OCI-M2 (cell line): ENCODE measurements at regions not wholly inside any gene's neighbourhood (a gene's known extent, or its start where the extent isn't known, plus 50 kb on each side); places are given as distances from the start of the nearest gene placed in this dataset.
"Not testable (repeated sequence)": the region's sequence is repeated elsewhere in the genome, so short reads cannot be mapped to it uniquely, and the experiment has no call there.

Experiments
- DNase-seq: peaks from one replicate; lab custom pipeline; 2025; ENCODE audit not compliant: unreplicated experiment; lab: John Stamatoyannopoulos, UW

GRCh38 chr2:51304311-51304710 lies 272.4 kb upstream of the NRXN1 start:
- DNase-seq, result no peak

GRCh38 chr2:51301381-51301780 lies 269.4 kb upstream of the NRXN1 start:
- no peak for DNase-seq

DNA sequence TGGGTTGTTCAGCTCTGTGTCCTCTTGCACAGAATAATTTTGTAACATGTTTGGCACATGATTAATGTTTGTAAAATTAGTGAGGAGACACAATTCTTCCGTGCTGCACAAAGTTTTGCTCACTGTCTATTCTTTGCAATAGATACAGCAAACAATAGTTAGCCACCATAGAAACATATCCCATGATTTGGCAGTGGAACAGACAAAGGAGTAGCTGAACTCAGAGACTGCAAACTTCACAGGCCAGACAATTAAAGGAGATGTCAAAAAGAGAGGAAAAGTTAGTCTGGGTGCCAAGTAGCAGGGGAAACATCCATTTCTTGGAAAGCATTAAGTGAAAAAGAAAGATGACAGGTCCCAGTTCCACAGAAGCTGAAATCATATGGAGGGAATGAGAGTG lies 267.4 kb upstream of the NRXN1 start:
- no peak for DNase-seq

- no peak for DNase-seq
These were observed 265.6 kb upstream of the NRXN1 start for GRCh38 chr2:51297488-51297887.

DNA sequence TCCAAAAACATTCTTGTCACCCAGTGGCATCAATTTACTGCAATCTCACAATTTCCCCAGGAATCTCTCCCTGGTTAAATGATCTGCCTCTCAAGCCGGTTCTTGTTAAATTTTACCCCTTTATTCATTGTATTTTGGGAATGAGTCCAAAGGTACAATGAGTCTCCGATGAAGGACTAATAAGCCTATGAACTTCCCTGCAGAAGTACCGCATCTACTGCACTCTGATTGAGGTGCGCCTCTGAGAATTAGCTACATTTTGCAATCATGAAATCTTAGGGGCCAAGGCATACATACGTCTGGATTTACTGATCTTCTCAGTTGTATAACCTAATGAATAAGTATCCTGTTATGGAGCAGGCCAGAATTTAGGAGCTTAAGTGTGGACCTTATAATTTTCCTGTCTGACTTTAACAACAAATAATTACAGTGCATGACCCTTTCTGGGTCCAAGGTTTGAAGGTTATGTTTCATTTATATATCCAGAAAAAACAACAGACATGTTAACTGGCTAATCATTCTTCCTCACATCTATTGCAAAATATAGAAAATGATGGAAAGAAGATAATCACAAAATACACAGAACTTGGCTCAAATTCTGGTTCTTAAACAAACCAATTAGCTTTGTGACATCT lies 261.8 kb upstream of the NRXN1 start:
- DNase-seq, result no peak

- DNase-seq, result no peak
These were observed 260.0 kb upstream of the NRXN1 start for GRCh38 chr2:51291762-51292551.

DNA sequence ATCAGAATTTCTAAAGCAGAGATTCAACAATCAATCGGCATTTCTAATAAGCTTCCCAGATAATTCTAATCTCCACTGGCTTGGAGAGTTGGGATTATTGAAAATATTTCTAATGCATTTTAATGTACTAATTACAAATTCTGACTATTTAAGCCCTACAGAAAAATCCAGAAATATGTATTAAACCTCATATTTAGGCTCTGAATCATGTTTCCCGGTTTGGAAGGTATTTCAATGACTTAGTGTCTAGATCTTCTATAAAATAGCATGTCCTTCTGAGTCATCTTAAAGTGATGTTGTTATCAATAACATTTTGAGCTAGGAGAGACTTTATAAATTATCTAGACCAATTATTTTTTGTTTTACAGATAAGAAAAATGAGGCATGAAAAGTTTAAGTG lies 258.8 kb upstream of the NRXN1 start:
- no peak for DNase-seq

DNA sequence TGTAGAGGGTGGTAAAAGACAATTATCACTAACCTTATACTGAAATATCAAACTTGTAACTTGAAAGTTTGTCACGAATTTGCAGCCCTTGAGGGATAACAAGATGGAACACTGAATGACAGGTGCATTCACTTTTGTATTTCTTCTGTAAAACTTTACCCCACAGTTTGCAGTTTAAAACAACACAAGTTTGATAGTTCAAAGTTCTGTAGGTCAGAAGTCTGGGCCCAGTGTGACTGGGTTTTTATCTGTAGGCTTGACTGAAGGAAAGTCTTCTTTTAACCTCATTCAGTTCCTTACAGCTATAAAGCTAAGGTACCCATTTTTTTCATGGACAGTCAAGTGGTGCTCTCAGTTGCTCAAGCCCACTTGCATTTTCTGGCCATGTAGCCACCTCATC lies 257.1 kb upstream of the NRXN1 start:
- DNase-seq, result no peak

DNA sequence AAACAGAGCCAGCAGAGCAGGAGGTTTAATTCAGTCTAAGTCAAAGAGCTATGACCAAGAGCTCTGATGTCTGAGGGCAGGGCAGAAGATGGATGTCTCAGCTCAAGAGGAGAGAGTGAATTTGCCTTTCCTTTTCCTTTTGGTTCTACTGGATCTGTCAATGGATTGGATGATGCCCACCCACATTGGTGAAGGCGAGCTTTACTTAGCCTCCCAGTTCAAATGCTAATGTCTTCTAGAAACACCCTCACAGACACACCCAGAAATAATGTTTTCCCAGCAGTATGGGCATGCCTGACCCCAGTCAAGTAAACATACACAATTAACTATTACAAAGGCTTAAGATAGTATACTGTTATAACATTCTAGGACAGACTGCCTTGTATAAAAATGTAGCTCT lies 236.3 kb upstream of the NRXN1 start:
- DNase-seq, result no peak

DNA sequence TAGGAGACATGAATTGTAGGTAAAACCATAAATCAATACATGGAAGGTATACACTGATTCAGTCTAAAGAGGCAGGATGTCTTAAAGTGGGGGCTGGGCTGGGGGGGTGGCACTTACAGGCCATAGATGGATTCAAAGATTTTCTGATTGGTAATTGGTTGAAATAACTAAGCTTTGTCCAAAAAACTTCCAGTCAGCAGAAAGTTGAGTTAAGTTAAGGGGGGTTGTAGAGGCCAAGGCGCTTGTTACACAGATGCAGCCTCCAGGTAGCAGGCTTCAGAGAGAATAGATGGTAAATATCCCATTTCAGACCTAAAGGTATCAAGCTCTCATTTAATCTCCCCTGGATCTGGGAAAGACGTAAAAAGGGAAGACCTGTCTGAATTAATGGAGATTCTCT lies 233.6 kb upstream of the NRXN1 start:
- DNase-seq, result no peak

GRCh38 chr2:51263951-51264350 lies 232.0 kb upstream of the NRXN1 start:
- no peak for DNase-seq

DNA sequence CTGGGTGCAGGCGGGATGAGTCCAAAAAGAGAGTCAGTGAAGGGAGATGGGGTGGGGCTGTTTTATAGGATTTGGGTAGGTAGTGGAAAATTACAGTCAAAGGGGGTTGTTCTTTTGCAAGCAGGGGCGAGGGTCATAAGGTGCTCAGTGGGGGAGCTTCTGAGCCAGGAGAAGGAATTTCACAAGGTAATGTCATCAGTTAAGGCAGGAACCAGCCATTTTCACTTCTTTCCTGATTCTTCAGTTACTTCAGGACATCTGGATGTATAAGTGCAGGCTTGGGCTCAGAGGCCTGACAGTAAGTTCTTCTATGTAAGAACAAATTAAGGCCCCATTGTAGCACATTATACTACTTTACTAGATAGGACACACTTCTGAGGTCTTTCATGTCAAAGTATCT lies 231.2 kb upstream of the NRXN1 start:
- DNase-seq, result not testable (repeated sequence)

DNA sequence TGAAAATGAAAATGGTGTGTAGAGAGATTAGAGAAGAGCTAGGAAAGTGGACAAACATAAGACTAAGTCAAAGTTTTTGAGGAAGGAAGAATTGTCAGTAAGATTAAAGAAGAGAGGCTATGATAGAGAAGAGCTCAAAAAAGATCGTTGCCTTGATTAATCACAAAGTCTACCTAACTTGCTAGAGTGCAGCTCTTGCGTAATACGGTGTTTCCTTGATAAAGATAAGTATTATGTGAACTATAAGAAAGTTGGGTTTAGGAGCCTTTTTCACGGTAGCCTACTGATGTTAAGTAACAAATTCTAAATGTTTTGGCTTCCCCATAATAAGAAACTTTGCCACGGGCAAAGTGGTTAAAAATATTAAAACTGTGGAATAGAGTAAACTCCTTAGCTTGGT lies 226.4 kb upstream of the NRXN1 start:
- DNase-seq, result no peak

- no peak for DNase-seq
These were observed 224.8 kb upstream of the NRXN1 start for GRCh38 chr2:51256736-51257135.

DNA sequence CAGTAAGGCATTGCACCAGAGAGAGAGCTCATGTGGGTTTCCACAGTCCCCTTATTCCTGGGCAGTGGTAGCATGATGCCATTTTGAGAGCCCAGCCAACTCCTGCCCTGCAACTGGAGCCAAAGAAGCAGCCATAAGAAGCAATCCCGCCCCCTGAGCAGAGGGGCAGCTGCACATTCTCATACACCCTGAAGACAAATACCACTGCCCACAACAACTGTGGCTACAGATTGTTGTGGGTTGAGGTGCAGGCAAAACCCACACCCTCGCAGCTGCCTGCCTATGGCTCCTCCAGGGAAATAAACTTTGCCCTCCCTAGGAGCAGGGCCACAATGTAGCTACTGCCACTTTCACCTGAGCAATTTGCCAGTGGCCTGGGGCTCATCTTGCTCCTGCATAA lies 219.4 kb upstream of the NRXN1 start:
- DNase-seq, result no peak

- DNase-seq, result no peak
These were observed 215.4 kb upstream of the NRXN1 start for GRCh38 chr2:51247252-51247805.

- no peak for DNase-seq
These were observed 212.1 kb upstream of the NRXN1 start for GRCh38 chr2:51243892-51244535.

DNA sequence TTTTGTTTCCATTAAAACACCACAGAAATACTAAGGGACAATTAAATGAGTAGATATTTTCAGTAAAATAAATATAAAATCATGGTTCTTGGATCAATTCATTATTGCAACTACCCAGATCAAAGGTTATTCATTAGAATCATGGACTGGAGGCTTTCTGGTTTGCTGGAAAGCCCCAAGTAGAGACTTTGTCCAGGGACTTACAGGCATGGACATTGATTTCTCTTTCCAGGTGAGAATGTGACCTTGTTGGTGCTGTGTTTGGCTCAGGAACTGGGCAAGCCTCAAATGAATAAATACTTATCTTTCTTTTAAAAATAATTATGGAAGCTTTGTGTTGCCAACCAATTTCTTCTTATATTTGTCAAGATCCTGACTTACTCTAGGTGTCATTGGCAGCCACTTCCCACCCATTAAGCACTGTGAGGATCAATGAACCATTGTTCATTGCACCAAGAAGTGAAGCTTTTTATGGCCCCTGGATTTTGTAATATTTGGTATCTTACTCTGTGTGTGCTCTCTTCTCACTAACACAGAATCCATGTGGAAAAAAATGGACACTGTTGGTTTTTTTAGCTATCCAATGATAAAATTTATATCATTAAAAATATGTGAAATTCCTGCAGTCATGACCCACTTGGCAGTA lies 205.8 kb upstream of the NRXN1 start:
- DNase-seq, result no peak

- DNase-seq, result no peak
These were observed 200.1 kb upstream of the NRXN1 start for GRCh38 chr2:51232027-51232426.

GRCh38 chr2:51231071-51231470 lies 199.1 kb upstream of the NRXN1 start:
- no peak for DNase-seq

DNA sequence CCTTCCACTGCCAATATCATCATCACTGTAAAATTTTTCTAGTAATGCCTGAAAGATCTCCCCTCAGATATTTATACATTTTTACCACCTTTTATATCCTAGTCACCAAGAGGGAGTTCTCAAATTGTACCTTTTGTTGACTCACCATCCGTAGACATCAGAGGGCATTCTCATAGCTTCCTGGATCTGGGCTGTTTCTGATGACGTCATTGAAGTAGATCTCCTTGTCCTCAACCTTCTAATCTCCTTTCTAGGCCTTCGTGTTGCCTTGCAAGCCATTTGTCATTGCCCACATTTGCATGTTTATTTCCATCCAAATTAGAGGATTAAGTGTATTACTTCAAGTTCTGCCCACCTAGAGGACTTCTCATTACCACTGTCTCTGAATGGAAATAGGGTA lies 193.4 kb upstream of the NRXN1 start:
- no peak for DNase-seq

GRCh38 chr2:51224790-51225189 lies 192.9 kb upstream of the NRXN1 start:
- no peak for DNase-seq
